ENCODE measurements at regions not wholly inside any gene's neighbourhood (a gene's known extent, or its start where the extent isn't known, plus 50 kb on each side); places are given as distances from the start of the nearest gene placed in this dataset.

- intact Hi-C loops (cut with micrococcal nuclease) = loop anchor here (10.0 kb wide), 1 partner anchor 190 kb away; no protein-coding TSS in a partner anchor
- no peak for ATAC-seq
- H3K79me2 ChIP-seq (ENCODE audit: insufficient read depth, low read length) = no peaks in the 10 kb centered on the region
- CTCF ChIA-PET = no interaction called here
- no peak for TF ChIP-seq ZNF274 (IDR thresholded peaks at IDR 0.05; ENCODE audit: low read depth, low read length)
- TF ChIP-seq CEBPB (IDR thresholded peaks at IDR 0.05; ENCODE audit: low read depth) = no peak
- TF ChIP-seq ELF1 (IDR thresholded peaks at IDR 0.05; ENCODE audit: borderline replicate concordance, low read depth) = no peak
- TF ChIP-seq EGR1 (IDR thresholded peaks at IDR 0.05; ENCODE audit: low read depth) = no peak
- TF ChIP-seq TCF7L2 (IDR thresholded peaks at IDR 0.05; ENCODE audit: borderline replicate concordance, extremely low read depth, insufficient read depth, insufficient read length) = no peak
- TF ChIP-seq EZH2 (IDR thresholded peaks at IDR 0.05) = no peak
- no peak for TF ChIP-seq CTCF (IDR thresholded peaks at IDR 0.05 in 2 of 3, conservative IDR thresholded peaks at IDR 0.05 in 1 of 3; ENCODE audit: borderline replicate concordance in 1 of 3, insufficient read depth in 1 of 3, low read depth in 2 of 3, low read length in 2 of 3)
- no peak for TF ChIP-seq CBX3 (IDR thresholded peaks at IDR 0.05; ENCODE audit: low read depth)
- TF ChIP-seq ATF3 (IDR thresholded peaks at IDR 0.05) = no peak
- TF ChIP-seq JUND (IDR thresholded peaks at IDR 0.05) = no peak
- no peaks in the 10 kb centered on the region for H3K9me2 ChIP-seq (ENCODE audit: insufficient read depth)
- 0 out of 2 replicates have a peak, but pooled peaks cover 3% of the 10 kb centered on the region for H3K27me3 ChIP-seq (ENCODE audit: insufficient read depth, low read length)
- POLR2A ChIA-PET = no interaction called here
- RAD21 ChIA-PET (ENCODE audit: low non-redundant PET in 1 of 2, low total read pairs in 2 of 2, uncharacterized antibody in 2 of 2, unreplicated experiment in 2 of 2) = no interaction called here
- no peaks in the 10 kb centered on the region for H4K20me1 ChIP-seq (ENCODE audit: insufficient read depth)
- H3K4me2 ChIP-seq (ENCODE audit: low read length) = no peak overlapping the region
- H2AFZ ChIP-seq (ENCODE audit: low read depth, low read length, poor library complexity, severe bottlenecking) = no peak overlapping the region
- no peak overlapping the region for H3K4me3 ChIP-seq (replicated peaks in 1 of 2; ENCODE audit: low read depth in 1 of 2, low read length in 2 of 2)
- no peak for DNase-seq (ENCODE audit: low read depth, low spot score)
- H3K9ac ChIP-seq (ENCODE audit: low read length) = no peak overlapping the region
- no peaks in the 10 kb centered on the region for H3K36me3 ChIP-seq (ENCODE audit: control insufficient read depth in 1 of 2, insufficient read depth in 2 of 2, low read length in 2 of 2)
- no TSS peak for BruUV-seq (replicated peaks)
- H3K9me3 ChIP-seq (ENCODE audit: control insufficient read depth in 1 of 2, insufficient read depth in 1 of 2, low read depth in 1 of 2, low read length in 2 of 2) = no peaks in the 10 kb centered on the region
- no peaks in the 10 kb centered on the region; a peak in 1 of 4 replicates for H3K4me1 ChIP-seq (ENCODE audit: control insufficient read depth in 1 of 2, insufficient read depth in 2 of 2, low read length in 2 of 2)
- no peak overlapping the region for H3K27ac ChIP-seq (ENCODE audit: low read depth, low read length)
These were observed 347.2 kb downstream of the NPHP4 start for GRCh38 chr1:5645135-5645399.

Data from HCT116 (cell line).